Urinary bladder (tissue), 3 donors: ENCODE measurements at regions not wholly inside any gene's neighbourhood (a gene's known extent, or its start where the extent isn't known, plus 50 kb on each side); places are given as distances from the start of the nearest gene placed in this dataset.

Experiments used
- DNase-seq: peaks from one replicate; pipeline ENCODE4 v3.0.0-alpha.2; 2015; ENCODE audit errors: extremely low spot score
- H3K27ac ChIP-seq: one replicate; pipeline ENCODE4 v1.5.1; 2013; ENCODE audit warnings: low read depth, mild to moderate bottlenecking, moderate library complexity
- H3K36me3 ChIP-seq: one replicate; pipeline ENCODE4 v1.6.1; 2013; ENCODE audit warnings: mild to moderate bottlenecking, moderate library complexity; ENCODE audit not compliant: insufficient read depth
- H3K4me1 ChIP-seq: one replicate; pipeline ENCODE4 v1.6.1; 2013; ENCODE audit warnings: mild to moderate bottlenecking, moderate library complexity; ENCODE audit not compliant: insufficient read depth
- H3K4me3 ChIP-seq: one replicate; pipeline ENCODE4 v1.5.1; 2013; ENCODE audit warnings: low read depth, low read length
- WGBS: extraction: QIAGEN DNeasy Blood & Tissue Kit; methylation state at CpG from one replicate; pipeline ENCODE4 v1.1.7; 2013; 5-methylcytosine and 5-hydroxymethylcytosine counted together
- donor health status: healthy with polysubstance abuse.
- donor health status: healthy.

DNA sequence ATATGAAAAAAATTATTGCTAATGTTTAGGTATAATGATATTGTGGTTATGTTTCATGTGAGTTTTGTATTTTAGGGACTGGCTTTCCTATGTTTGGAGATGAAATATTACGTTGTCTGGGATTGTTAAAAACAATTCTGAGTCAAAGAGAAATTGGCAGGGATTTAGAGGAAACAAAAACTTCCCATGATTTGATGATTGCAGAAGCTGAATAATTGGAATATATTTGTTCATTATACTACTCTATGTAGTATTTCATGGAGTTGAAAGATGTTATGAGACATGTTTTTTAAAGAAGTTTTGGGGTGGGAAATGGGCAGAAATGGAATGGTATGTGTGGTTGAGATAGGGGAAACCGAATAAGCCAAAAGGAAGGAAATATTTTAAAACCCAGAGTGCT lies 1392.9 kb downstream of the EFNB2 start:
- DNase-seq, result no peak
- no peaks in the 10 kb centered on the region for H3K36me3 ChIP-seq
- no peak overlapping the region for H3K4me3 ChIP-seq
- 62% methylated on average over 2 of the region's 2 CpGs for WGBS
- H3K4me1 ChIP-seq, result no peaks in the 10 kb centered on the region
- no peak overlapping the region for H3K27ac ChIP-seq

DNA sequence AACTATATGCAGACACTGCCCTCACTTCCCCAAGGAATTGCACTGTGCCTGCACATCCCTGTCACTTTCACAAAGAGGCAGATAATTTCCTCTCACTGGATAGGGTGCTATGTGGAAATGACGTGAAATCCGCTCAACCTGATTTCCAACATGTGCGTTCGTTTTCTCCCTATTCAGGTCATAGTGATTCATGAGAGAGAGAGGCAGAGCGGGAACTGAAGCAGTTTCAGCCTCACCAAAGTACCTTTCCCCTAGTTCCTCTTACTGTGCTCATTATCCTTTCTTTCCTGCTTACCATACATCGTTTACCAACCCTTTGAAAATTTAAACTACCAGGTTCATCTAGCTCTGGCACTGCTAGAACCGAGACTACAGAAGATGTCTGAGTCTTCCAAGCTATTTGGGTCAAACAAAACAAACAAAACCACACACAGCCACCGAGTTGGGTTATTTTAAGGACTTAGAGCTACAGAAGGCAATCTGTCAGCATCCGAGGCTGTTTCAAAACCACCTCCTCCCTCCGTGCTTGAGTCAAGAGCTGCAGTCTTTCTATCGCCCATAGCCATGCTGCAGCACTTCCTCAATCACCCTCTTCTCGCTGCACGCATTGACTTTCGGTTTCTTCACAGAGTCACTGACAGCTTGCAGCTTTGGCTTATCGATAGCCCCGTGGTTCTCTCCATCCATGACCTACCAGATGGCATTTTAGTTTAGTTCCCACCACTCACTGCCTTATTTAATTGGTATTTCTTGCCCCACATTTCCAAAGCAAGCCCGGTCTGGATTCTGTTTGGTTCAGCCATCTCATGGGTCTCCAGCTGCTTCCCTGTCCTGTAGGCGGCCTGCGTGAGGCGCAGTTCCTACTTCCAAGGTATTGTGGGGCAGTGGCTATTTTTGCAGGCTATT lies 1395.8 kb downstream of the EFNB2 start:
- H3K36me3 ChIP-seq, result no peaks in the 10 kb centered on the region
- H3K4me3 ChIP-seq, result peak overlapping the region; percentile 29
- DNase-seq, result no peak
- no peak overlapping the region for H3K27ac ChIP-seq
- WGBS, result 76% methylated on average over 20 of the region's 20 CpGs
- H3K4me1 ChIP-seq, result no peaks in the 10 kb centered on the region

DNA sequence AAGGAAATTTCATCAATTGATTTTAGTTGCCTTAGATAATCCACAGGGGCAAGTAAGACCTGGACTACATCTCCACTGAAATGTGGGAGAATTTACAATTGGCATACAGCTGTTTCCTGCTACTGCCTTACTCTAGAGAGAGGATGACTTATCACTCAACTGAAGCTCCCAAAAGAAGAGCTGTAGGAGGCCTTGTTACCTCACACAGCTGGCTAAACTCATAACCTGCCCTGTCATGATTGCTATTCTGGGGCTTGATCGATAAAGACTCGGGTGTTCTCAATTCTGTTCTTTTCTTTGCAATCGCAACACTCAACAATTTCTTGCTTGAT lies 1396.4 kb downstream of the EFNB2 start:
- no peak for DNase-seq
- Histone ChIP-seq H3K36me3 (no peaks in the 10 kb centered on the region), H3K4me3 (no peak overlapping the region), H3K27ac (no peak overlapping the region), H3K4me1 (no peaks in the 10 kb centered on the region)
- 78% methylated on average over 3 of the region's 3 CpGs for WGBS

DNA sequence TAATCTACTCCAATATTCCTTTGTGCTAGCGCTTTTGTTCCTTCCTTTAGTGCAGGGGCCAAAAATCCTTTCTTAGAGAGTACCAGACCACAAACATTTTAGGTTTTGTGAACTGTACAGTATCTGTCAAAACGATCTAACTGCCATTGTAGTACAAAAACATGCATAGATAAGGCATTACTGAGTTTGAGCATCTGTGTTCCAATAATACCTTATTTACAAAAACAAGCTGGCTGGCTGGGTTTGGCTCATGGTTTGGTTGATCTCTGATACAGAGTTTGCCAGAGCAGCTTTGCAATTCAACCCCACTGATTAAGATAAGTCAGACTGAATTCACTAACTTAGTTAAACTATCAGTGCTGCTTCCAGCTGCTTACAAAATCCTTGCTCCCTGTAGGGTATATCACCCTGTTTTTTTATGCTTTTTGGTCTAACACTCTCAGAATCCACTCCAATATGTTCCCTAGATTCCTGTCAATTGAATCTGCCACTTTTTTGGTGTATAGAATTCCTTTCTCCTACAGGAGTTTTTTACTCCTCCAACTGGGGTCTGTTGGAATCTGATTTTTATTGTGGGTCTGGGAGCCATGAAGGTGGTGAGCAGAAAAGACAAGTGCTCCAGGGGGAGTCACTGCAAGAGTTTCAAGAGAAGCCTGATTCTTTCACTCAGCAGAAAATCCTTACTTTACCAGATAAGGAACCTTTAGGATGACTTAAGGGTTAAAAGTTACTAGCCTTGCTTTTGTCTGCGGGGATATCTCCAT lies 1399.4 kb downstream of the EFNB2 start:
- WGBS, result 50% methylated on average over 3 of the region's 3 CpGs
- no peaks in the 10 kb centered on the region for H3K4me1 ChIP-seq
- H3K27ac ChIP-seq, result no peak overlapping the region
- H3K36me3 ChIP-seq, result no peaks in the 10 kb centered on the region
- no peak overlapping the region for H3K4me3 ChIP-seq
- DNase-seq, result no peak

DNA sequence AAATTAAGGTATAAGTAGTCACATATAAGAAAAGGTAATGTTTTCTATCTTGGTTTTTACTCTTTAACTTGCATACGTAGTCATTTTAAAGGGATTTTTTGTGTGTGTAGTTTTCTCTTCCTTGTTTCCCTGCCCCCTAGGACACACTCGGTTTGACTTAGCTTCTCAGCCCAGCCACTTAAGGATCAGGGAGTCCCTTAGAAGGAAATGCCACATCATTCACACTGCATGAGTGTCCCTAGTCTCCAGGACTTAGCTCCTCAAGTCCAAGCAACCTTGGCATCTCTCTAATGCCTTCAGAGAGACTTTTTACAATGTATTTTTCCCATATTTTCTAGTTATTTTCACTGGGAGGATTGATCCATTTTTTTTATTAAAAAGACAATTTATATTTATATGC lies 1407.7 kb downstream of the EFNB2 start:
- Histone ChIP-seq H3K4me3 (no peak overlapping the region), H3K27ac (no peak overlapping the region), H3K4me1 (no peaks in the 10 kb centered on the region), H3K36me3 (no peaks in the 10 kb centered on the region)
- no peak for DNase-seq
- 85% methylated on average over 2 of the region's 2 CpGs for WGBS

DNA sequence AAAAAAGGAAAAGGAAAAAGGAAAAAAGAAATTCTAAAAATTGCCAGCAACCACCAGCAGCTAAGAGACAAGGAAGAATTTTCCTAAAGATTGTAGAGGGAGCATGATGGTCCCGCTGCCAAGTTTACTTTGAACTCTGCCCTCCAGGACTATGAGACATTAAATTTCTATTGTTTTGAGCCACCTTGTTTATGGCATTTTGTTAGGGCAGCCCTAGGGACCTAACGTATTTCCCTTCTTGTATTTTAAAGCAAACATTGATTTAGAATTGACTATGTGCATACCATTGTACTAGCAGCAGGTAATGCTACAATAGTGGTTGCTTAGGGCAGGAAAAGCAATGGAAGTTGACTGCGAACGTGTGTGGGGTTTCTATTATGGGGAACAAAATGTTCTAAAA lies 1414.2 kb downstream of the EFNB2 start:
- H3K4me1 ChIP-seq, result no peaks in the 10 kb centered on the region
- no peak overlapping the region for H3K27ac ChIP-seq
- no peaks in the 10 kb centered on the region for H3K36me3 ChIP-seq
- DNase-seq, result no peak
- no peak overlapping the region for H3K4me3 ChIP-seq
- WGBS, result 81% methylated on average over 4 of the region's 4 CpGs

DNA sequence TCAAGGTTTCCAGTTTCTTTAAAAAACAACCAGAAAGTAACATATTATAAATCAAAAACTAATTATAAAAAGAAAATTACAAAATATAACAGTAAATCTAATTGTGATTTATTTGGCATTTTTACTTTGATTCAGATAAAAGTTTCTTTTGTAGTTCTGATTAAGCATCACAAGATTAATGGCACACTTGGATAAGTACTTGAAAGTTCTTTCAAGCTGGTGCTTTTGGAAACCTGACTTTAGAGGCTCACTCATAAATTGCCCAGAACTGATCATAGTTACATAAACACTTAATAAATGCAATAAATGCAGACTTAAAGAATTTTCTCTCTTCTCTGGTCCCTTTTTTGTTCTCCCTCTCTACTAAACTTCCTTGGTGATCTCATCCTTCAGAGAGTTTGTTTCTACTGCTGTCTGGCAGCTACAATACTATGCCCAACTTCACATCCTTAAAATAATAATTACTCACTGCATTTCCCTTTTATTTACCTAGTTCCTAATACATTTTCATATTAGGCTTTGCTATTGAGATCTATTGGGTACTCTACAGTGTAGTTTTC lies 1417.0 kb downstream of the EFNB2 start:
- H3K27ac ChIP-seq, result no peak overlapping the region
- no peaks in the 10 kb centered on the region for H3K4me1 ChIP-seq
- H3K36me3 ChIP-seq, result no peaks in the 10 kb centered on the region
- H3K4me3 ChIP-seq, result no peak overlapping the region
- no peak for DNase-seq

DNA sequence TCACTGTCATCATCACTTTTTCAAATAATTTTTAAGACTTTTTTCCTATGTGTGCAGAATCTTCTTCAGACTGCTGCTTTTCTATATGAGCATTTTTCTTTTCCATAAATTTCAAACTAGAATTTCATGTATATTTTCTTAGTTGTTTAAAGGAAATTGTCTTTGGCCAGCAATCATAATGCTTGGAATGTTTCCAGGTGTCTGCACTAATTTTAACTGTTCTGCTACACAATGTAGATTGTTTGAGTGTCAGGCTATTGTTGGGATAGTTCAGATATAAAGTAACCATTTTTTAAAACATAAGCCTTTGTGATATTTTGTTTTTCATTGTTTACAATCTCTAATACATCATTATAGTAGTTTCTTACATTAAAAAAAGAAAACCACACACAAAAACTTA lies 1418.5 kb downstream of the EFNB2 start:
- Histone ChIP-seq H3K27ac (no peak overlapping the region), H3K4me1 (no peaks in the 10 kb centered on the region), H3K36me3 (no peaks in the 10 kb centered on the region), H3K4me3 (no peak overlapping the region)
- DNase-seq, result no peak

DNA sequence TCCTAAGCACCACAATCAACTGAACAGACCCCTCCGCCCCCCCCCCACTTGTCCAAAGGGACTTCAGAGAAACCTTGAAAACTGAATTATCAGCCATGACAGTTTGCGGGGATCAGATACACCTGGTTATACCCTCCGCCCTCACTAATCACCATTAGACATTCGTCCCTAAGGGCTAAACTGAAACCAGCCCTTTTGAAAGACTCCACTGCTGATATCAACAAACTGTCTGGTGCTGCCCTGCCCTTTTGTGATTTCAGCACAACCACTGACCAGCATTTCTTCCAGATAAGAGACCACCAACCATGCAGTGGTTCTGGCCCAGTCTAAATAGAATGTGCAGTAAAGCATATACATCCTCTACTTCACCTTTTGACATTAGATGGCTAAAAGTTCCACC lies 1422.9 kb downstream of the EFNB2 start:
- no peak for DNase-seq
- Histone ChIP-seq H3K27ac (no peak overlapping the region), H3K36me3 (no peaks in the 10 kb centered on the region), H3K4me1 (no peaks in the 10 kb centered on the region), H3K4me3 (no peak overlapping the region)
- 93% methylated on average over 4 of the region's 4 CpGs for WGBS

DNA sequence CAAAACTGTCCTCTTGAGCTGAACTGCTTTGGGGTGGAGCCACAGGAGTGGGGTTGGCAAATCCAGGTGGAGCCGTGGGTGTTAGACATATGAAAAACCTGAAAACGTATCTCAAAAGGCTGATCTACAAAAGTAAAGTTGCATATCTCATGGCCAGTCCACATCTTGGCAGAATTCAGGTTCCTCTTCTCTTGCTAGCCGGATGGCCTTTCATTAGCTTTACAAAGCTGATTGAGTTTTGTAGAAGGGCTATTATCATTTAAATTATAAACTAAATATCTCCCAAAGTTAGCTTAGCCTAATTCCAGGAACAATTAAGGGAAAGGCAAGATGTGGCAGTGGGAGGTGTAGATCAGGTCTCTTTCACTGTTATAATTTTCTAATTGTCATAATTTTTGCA lies 1427.7 kb downstream of the EFNB2 start:
- 91% methylated on average over 3 of the region's 3 CpGs for WGBS
- no peak overlapping the region for H3K4me3 ChIP-seq
- H3K27ac ChIP-seq, result no peak overlapping the region
- no peak for DNase-seq
- no peaks in the 10 kb centered on the region for H3K4me1 ChIP-seq
- no peaks in the 10 kb centered on the region for H3K36me3 ChIP-seq

DNA sequence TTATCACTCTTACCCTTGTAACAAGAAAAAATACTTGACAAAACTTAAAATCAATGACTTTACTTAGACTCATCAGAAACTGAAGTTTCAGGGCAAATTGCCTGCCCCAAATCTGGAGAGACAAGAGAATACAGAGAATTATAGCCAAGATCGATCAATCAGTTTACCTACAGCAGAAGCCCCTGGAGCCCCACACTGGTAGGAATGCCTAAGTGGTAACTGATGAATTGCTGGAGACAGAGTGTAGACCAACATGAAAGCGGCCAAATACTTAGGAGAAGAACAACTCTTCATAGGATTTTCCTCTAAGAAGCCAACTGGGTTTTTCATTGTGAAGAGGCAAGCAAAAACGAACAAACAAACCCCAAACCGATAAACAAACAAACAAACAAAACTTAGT lies 1430.0 kb downstream of the EFNB2 start:
- Histone ChIP-seq H3K4me1 (no peaks in the 10 kb centered on the region), H3K36me3 (no peaks in the 10 kb centered on the region), H3K27ac (no peak overlapping the region), H3K4me3 (no peak overlapping the region)
- WGBS, result 88% methylated on average over 4 of the region's 4 CpGs
- DNase-seq, result no peak

DNA sequence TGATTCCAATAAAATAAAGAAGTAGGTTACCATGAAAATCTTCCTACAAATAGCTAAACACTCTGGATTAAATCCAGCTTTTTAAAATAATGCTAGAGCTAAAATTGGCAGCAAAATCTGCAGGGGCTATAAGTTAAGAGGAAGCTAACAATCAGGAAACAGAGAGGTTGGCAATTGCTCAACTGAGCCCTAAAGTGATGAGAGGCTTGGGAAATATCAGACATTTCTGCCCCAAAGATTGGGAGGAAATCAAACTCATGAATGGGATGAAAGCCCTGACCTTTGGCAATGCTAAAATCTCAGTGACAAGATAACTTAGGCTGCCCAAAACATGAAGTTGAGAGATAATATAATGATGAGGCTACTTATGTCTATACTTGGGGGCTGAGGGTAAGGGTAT lies 1437.9 kb downstream of the EFNB2 start:
- DNase-seq, result no peak
- H3K4me1 ChIP-seq, result no peaks in the 10 kb centered on the region
- no peaks in the 10 kb centered on the region for H3K36me3 ChIP-seq
- H3K4me3 ChIP-seq, result no peak overlapping the region
- no peak overlapping the region for H3K27ac ChIP-seq

DNA sequence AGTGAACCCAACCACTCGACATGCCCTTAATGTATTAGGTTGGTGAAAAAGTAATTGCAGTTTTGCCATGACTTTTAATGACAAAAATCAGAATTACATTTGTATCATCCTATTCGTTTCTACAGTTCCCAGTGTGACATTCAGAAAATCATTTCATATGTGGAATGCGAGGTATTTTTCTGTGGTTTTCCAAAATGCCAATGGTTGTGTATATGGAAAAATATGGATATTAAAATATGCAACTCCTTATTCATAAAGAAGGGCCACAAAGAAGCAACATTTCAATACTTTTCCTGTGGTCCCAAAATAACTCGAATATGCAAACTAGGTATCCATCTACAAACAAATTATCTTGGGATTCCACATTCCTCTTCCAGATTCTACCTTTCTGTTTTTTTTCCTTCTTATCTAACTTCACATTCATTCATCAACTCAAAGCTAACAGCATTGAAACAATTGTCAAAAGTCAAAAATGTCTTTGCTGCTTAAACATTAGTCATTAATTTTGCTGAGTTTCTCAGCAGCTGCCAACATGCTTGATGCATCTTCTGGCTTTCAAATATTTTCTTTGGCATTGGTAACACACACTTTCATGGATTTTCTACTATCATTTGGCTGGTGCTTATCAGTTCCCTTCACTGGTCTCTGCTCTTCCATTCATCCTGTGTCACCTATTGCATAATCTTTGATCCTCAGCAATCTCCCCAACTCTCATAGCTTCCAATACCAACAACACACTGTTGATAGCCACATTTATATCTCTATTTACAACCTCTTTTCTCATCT lies 1445.4 kb downstream of the EFNB2 start:
- Histone ChIP-seq H3K4me1 (no peaks in the 10 kb centered on the region), H3K36me3 (no peaks in the 10 kb centered on the region), H3K4me3 (no peak overlapping the region), H3K27ac (no peak overlapping the region)
- no peak for DNase-seq
- WGBS, result 70% methylated on average over 4 of the region's 4 CpGs
